ENCODE measurements at regions not wholly inside any gene's neighbourhood (a gene's known extent, or its start where the extent isn't known, plus 50 kb on each side); places are given as distances from the start of the nearest gene placed in this dataset.

DNA sequence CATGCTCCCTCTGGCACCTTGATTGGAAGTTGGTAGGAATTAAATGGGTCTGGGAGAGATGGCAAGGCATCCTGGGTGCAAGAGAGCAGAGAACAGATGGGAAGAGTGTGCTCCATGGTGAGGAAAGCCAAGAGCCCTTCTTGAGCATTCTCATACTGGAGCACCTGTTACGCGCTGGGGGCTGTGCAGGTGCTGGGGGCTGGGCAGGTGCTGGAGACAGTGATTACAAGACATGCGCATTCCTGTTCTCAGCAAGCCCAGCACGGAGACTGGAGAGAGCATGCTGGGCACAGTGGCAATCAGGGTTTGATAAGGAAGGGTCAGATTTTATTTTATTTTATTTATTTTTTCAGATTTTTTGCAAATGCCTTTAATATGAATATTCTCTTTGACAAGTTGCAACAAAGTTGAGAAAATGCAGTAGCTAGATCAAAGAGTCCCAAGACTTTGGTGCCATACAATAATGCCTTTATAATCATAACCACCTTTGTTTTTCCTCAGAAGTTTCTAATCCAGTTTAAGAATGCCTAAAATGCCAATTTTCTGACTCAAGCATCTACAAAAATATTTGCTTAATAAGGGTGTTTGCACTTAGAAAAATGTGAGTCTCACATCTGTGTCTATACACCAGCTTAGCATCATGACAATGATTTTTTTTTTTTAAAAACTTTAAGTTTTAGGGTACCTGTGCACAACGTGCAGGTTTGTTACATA lies 193.3 kb downstream of the RNF152 start:
- no peak for TF ChIP-seq EP300 (IDR thresholded peaks at IDR 0.05)
- no peak for TF ChIP-seq POLR2AphosphoS5 (IDR thresholded peaks at IDR 0.05)
- TF ChIP-seq, protein P1, sequence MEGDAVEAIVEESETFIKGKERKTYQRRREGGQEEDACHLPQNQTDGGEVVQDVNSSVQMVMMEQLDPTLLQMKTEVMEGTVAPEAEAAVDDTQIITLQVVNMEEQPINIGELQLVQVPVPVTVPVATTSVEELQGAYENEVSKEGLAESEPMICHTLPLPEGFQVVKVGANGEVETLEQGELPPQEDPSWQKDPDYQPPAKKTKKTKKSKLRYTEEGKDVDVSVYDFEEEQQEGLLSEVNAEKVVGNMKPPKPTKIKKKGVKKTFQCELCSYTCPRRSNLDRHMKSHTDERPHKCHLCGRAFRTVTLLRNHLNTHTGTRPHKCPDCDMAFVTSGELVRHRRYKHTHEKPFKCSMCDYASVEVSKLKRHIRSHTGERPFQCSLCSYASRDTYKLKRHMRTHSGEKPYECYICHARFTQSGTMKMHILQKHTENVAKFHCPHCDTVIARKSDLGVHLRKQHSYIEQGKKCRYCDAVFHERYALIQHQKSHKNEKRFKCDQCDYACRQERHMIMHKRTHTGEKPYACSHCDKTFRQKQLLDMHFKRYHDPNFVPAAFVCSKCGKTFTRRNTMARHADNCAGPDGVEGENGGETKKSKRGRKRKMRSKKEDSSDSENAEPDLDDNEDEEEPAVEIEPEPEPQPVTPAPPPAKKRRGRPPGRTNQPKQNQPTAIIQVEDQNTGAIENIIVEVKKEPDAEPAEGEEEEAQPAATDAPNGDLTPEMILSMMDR (IDR thresholded peaks at IDR 0.05): no peak
- TF ChIP-seq POLR2A (IDR thresholded peaks at IDR 0.05): no peak
